D721Med (cell line): ENCODE measurements at regions not wholly inside any gene's neighbourhood (a gene's known extent, or its start where the extent isn't known, plus 50 kb on each side); places are given as distances from the start of the nearest gene placed in this dataset.

ENCODE experiments used
- DNase-seq: peaks from one replicate; pipeline ENCODE4 v3.0.0; 2011; ENCODE audit warnings: low spot score; ENCODE audit not compliant: insufficient read length
- FAIRE-seq: peaks from 2 replicates; lab custom pipeline; 2011; peaks lifted over from hg19 to GRCh38; lab: Jason Lieb, UNC
- TF ChIP-seq, protein P1 (sequence below): IDR thresholded peaks from 2 replicates; pipeline ENCODE4 v1.5.1; 2012; ENCODE audit warnings: mild to moderate bottlenecking, control low read depth; ENCODE audit not compliant: insufficient read depth; ENCODE audit errors: missing control alignments

DNA sequence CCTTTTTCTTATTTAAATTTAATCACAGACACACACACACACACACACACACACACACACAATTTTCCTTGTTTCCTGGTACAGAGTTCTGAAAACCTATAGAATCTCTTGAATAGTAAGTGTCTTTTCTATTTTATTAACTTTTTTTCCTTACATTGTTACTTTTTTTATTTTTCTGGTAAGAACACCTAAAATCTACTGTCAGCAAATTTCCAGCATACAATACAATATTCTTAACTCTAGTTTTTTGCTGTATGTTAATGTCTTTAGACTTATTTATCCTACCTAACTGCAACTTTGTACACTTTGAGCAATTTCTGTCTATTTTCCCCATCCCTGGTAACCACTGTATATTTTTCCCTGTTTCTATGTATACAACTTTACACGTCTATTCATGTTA lies 1179.8 kb downstream of the SLITRK1 start:
- DNase-seq (no peak), FAIRE-seq (no peak)
- TF ChIP-seq, protein P1, sequence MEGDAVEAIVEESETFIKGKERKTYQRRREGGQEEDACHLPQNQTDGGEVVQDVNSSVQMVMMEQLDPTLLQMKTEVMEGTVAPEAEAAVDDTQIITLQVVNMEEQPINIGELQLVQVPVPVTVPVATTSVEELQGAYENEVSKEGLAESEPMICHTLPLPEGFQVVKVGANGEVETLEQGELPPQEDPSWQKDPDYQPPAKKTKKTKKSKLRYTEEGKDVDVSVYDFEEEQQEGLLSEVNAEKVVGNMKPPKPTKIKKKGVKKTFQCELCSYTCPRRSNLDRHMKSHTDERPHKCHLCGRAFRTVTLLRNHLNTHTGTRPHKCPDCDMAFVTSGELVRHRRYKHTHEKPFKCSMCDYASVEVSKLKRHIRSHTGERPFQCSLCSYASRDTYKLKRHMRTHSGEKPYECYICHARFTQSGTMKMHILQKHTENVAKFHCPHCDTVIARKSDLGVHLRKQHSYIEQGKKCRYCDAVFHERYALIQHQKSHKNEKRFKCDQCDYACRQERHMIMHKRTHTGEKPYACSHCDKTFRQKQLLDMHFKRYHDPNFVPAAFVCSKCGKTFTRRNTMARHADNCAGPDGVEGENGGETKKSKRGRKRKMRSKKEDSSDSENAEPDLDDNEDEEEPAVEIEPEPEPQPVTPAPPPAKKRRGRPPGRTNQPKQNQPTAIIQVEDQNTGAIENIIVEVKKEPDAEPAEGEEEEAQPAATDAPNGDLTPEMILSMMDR: no peak

DNA sequence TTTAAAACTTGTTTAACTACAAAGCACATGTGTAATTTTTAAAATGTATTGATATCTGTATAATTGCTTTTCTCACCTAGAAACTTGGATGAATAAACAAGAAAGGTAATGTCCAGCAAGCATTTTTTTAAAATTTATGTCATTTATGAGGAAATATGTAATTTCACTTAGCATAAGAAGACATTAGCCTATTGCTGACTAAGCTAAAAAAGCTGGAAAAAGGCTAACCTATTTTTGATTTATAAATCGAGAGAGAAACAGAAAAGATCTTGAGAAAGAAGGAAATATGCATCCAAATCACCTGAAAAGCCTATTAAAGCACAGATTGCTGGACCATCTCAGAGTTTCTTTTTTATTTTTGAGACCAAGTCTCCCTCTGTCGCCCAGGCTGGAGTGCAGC lies 1181.3 kb downstream of the SLITRK1 start:
- FAIRE-seq: no peak
- no peak for DNase-seq
- TF ChIP-seq, protein P1: no peak

DNA sequence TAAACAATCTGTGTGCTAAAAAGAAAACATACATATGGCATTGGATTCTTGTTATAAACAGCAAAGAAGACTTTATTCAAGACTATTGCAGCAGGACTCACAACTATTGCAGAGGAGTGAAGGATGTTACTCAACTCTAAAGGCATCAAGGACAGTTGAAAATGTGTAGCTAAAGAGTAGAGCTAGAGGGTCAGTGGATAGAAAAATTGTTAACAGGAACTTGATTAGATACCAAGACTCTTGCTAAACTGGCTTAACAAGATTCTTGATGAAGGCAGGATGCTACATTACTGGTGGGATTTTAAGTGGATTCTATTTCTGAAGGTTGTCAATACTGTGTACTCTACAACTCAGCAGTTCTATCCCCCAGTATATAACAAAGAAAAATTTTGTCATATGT lies 1183.3 kb downstream of the SLITRK1 start:
- DNase-seq: no peak
- TF ChIP-seq, protein P1: no peak
- peak; percentile 73 for FAIRE-seq

DNA sequence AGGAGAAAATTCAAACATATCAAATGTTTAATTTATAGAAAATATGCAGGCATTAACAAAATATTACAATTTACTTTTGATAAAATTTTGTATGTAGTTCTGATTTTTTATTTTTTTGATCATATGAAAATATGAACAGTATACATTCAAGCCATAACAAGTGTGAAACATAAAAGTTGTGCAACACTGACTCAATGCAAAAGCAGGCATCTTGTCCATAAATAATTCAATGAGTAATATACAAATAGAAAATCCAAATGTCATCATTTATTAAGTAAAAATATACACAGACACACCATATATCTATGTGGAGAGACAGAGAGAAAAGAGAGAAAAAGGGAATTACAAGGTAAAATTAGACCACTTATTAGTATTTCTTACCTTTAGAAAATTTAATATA lies 1183.9 kb downstream of the SLITRK1 start:
- no peak for FAIRE-seq
- DNase-seq: no peak
- TF ChIP-seq, protein P1: no peak

DNA sequence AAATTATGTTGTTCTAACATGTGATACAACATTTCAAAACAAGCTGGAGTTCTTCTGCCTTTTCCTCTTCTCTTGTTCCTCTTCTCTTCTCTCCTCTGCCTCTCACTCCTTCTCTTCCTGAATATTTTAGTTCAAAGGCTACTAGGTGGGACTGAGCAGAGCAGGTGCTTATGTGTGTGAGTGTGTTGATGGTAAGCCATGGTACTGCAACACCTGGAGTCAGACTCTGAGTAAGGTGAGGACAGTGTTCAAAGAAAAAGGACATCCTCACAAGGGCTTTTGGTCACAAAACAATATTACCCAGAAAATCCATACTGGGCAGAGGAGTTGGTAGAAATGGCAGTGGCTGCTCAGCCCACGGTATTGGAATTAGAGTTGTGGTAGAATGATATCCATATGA lies 1188.7 kb downstream of the SLITRK1 start:
- DNase-seq (no peak), FAIRE-seq (no peak)
- TF ChIP-seq, protein P1: no peak

DNA sequence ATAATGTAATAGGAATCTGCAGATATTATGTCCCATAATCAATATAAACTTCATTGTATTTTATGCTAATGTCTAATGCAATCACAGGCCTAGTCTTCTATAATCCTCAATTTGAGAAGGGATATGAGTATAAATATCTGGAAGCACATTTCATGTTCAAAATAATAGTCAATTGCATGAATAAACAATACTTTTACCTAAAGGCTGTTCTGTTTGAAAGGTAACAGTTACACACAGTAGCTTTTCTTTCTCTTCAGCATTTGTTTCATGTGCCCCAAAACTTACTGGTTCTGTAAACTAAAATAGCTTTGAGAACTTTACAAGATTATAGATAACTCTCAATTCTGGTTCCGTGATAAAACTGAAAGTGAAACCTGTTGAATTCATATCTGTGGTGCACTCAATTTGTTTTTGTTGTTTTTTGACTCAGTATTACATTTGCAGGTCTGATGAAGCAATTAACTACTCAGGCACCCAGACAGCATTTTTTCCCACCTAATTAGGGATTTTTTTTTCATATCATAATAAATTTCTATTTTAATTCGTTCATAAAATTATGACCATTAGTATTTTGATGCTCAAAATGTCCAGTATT lies 1193.8 kb downstream of the SLITRK1 start:
- FAIRE-seq (no peak), DNase-seq (no peak)
- TF ChIP-seq, protein P1: no peak

DNA sequence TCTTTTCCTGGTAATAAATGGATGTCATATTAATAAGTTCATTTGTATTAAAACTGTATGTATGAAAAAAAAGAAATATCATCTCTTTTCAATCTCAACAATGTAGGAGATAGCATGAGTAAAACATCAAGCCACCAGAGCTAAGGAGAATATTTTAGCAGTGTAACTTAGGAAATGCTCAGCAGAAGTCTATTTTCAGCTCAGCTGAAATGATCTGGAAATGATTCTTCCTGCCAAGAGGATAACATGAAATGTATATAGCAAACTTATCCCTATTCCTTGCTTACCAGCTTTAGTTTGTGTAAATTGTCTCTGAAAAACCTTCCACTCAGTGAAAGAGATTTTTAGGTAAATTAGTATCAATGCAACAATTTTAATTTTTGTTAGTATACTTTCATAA lies 1194.4 kb downstream of the SLITRK1 start:
- FAIRE-seq: no peak
- DNase-seq: no peak
- TF ChIP-seq, protein P1: no peak
